IMR-90 (cell line): ENCODE measurements at regions not wholly inside any gene's neighbourhood (a gene's known extent, or its start where the extent isn't known, plus 50 kb on each side); places are given as distances from the start of the nearest gene placed in this dataset.

Source experiments
- ATAC-seq: fragments of 200-7000 bp; cut with Tn5 transposase; 2 replicates; pipeline ENCODE4 v1.9.1; 2020; ENCODE audit warnings: low read depth, mild to moderate bottlenecking, moderate library complexity
- BruUV-seq: library from RNA; stranded (reverse); fragments of 400-500 nt; replicated peaks from 2 replicates; lab custom pipeline; 2021; lab: Mats Ljungman, UMichigan
- CTCF ChIA-PET: fragments of 300-600 bp; formaldehyde crosslinking; extraction: SDS; loops from one replicate; lab custom pipeline; 2021; ENCODE audit warnings: antibody characterized with exemption; lab: Yijun Ruan, JAX
- POLR2A ChIA-PET: fragments of 300-600 bp; sonication (Branson Sonifier 250); formaldehyde crosslinking; loops from one replicate; lab custom pipeline; 2022; ENCODE audit warnings: antibody characterized with exemption; ENCODE audit not compliant: unreplicated experiment; lab: Charles Lee
- DNase-seq: peaks from one replicate; pipeline ENCODE4 v3.0.0; 2013
- H2AFZ ChIP-seq: replicated peaks from 2 replicates; pipeline ENCODE3; 2013; ENCODE audit warnings: low read length, mild to moderate bottlenecking; ENCODE audit not compliant: poor library complexity
- H2AK5ac ChIP-seq: 2 replicates; pipeline ENCODE4 v1.6.1; 2013; ENCODE audit warnings: low read depth, low read length, inconsistent platforms
- H2AK9ac ChIP-seq: replicated peaks from 2 replicates; pipeline ENCODE3; 2013; ENCODE audit warnings: mild to moderate bottlenecking, low read depth, low read length, moderate library complexity; ENCODE audit not compliant: poor library complexity
- H2BK120ac ChIP-seq: 2 replicates; pipeline ENCODE4 v1.6.1; 2013; ENCODE audit warnings: low read depth, low read length, inconsistent platforms
- H2BK15ac ChIP-seq: 3 replicates; pipeline ENCODE4 v1.6.1; 2013; ENCODE audit warnings: low read depth, low read length, inconsistent platforms
- H2BK20ac ChIP-seq: 2 replicates; pipeline ENCODE4 v1.6.1; 2013; ENCODE audit warnings: low read depth, mild to moderate bottlenecking, inconsistent platforms, low read length, moderate library complexity
- H2BK5ac ChIP-seq: 2 replicates; pipeline ENCODE4 v1.6.1; 2013; ENCODE audit warnings: mild to moderate bottlenecking, low read depth, low read length, inconsistent platforms; ENCODE audit not compliant: poor library complexity, severe bottlenecking
- H3K14ac ChIP-seq: replicated peaks from 2 replicates; pipeline ENCODE4 v1.6.1; 2013; ENCODE audit warnings: low read depth, low read length, inconsistent platforms
- H3K18ac ChIP-seq: 2 replicates; pipeline ENCODE4 v1.6.1; 2013; ENCODE audit warnings: low read depth, low read length, control low read depth
- H3K23ac ChIP-seq: 2 replicates; pipeline ENCODE4 v1.6.1; 2013; ENCODE audit warnings: low read depth, low read length, inconsistent platforms
- H3K27ac ChIP-seq: 2 replicates; pipeline ENCODE4 v1.5.1; 2013; ENCODE audit warnings: mild to moderate bottlenecking, control low read depth, low read length; ENCODE audit not compliant: insufficient read depth
- H3K27me3 ChIP-seq: 2 replicates; pipeline ENCODE4 v1.6.1; 2013; ENCODE audit warnings: low read length; ENCODE audit not compliant: control insufficient read depth, insufficient read depth
- H3K36me3 ChIP-seq: 2 replicates; pipeline ENCODE4 v1.6.1; 2013; ENCODE audit warnings: low read length, mixed read lengths; ENCODE audit not compliant: control insufficient read depth, insufficient read depth
- H3K4ac ChIP-seq: 2 replicates; pipeline ENCODE4 v1.6.1; 2013; ENCODE audit warnings: low read depth, low read length, inconsistent platforms
- H3K4me1 ChIP-seq: 2 replicates; pipeline ENCODE4 v1.6.1; 2013; ENCODE audit warnings: low read length, mixed read lengths; ENCODE audit not compliant: control insufficient read depth, insufficient read depth
- H3K4me2 ChIP-seq: 2 replicates; pipeline ENCODE4 v1.6.1; 2013; ENCODE audit warnings: low read depth, mild to moderate bottlenecking, control low read depth, low read length, moderate library complexity
- H3K4me3 ChIP-seq: 2 replicates; pipeline ENCODE4 v1.5.1; 2013; ENCODE audit warnings: low read depth, mild to moderate bottlenecking, control low read depth, low read length, moderate library complexity; ENCODE audit not compliant: insufficient read depth
- H3K56ac ChIP-seq: 2 replicates; pipeline ENCODE4 v1.6.1; 2013; ENCODE audit warnings: low read length, inconsistent platforms; ENCODE audit not compliant: insufficient read depth; ENCODE audit errors: extremely low read depth
- H3K79me1 ChIP-seq, 2 experiments: 2 replicates each; pipeline ENCODE4 v1.6.1; 2013; ENCODE audit warnings: low read length in 2 of 2, inconsistent platforms in 1 of 2, low read depth in 1 of 2
- H3K9ac ChIP-seq: 2 replicates; pipeline ENCODE4 v1.6.1; 2013; ENCODE audit warnings: low read depth, low read length, control low read depth
- H3K9me1 ChIP-seq: 2 replicates; pipeline ENCODE4 v1.6.1; 2013; ENCODE audit warnings: low read length, inconsistent platforms; ENCODE audit not compliant: insufficient read depth
- H3K9me3 ChIP-seq: 2 replicates; pipeline ENCODE4 v1.6.1; 2013; ENCODE audit warnings: low read length; ENCODE audit not compliant: control insufficient read depth, insufficient read depth
- H4K20me1 ChIP-seq: 2 replicates; pipeline ENCODE4 v1.6.1; 2013; ENCODE audit warnings: low read length, inconsistent platforms; ENCODE audit not compliant: insufficient read depth
- H4K5ac ChIP-seq: 2 replicates; pipeline ENCODE4 v1.6.1; 2013; ENCODE audit warnings: mild to moderate bottlenecking, low read depth, low read length, control low read depth
- H4K8ac ChIP-seq, 2 experiments: 2 replicates each; pipeline ENCODE4 v1.6.1; 2013; ENCODE audit warnings: low read depth in 2 of 2, low read length in 2 of 2, control low read depth in 1 of 2, inconsistent platforms in 1 of 2
- H4K91ac ChIP-seq: 2 replicates; pipeline ENCODE4 v1.6.1; 2013; ENCODE audit warnings: low read depth, low read length, inconsistent platforms; ENCODE audit not compliant: insufficient read depth
- BHLHE40 ChIP-seq: fragments of 150-350 bp; IDR thresholded peaks from 2 replicates; pipeline ENCODE4 v1.6.1; 2016; ENCODE audit warnings: mild to moderate bottlenecking, low read depth, low read length
- CEBPB ChIP-seq: IDR thresholded peaks from 2 replicates; pipeline ENCODE4 v1.6.1; 2012; ENCODE audit warnings: low read depth, low read length, improper control_type of control experiment
- CHD1 ChIP-seq: IDR thresholded peaks from 2 replicates; pipeline ENCODE4 v1.6.1; 2012; ENCODE audit warnings: low read depth, low read length, improper control_type of control experiment
- FOS ChIP-seq: fragments of 150-350 bp; IDR thresholded peaks from 2 replicates; pipeline ENCODE4 v1.6.1; 2016; ENCODE audit warnings: low read depth, low read length
- MAFK ChIP-seq: IDR thresholded peaks from 2 replicates; pipeline ENCODE4 v1.6.1; 2012; ENCODE audit warnings: low read depth, low read length, improper control_type of control experiment
- MAZ ChIP-seq: IDR thresholded peaks from 2 replicates; pipeline ENCODE4 v1.6.1; 2012; ENCODE audit warnings: low read depth, mild to moderate bottlenecking, low read length, improper control_type of control experiment, moderate library complexity, borderline replicate concordance
- MXI1 ChIP-seq: IDR thresholded peaks from 2 replicates; pipeline ENCODE4 v1.6.1; 2012; ENCODE audit warnings: low read depth, mild to moderate bottlenecking, low read length, moderate library complexity, borderline replicate concordance
- NFE2L2 ChIP-seq: fragments of 150-350 bp; IDR thresholded peaks from 2 replicates; pipeline ENCODE4 v1.6.1; 2016; ENCODE audit warnings: low read depth, mild to moderate bottlenecking, low read length
- POLR2A ChIP-seq: IDR thresholded peaks from 2 replicates; pipeline ENCODE4 v1.6.1; 2012; ENCODE audit warnings: mild to moderate bottlenecking, low read depth, low read length
- RAD21 ChIP-seq: IDR thresholded peaks from 2 replicates; pipeline ENCODE4 v1.6.1; 2012; ENCODE audit warnings: low read length, improper control_type of control experiment
- RCOR1 ChIP-seq: IDR thresholded peaks from 2 replicates; pipeline ENCODE4 v1.6.1; 2012; ENCODE audit warnings: mild to moderate bottlenecking, low read length, improper control_type of control experiment; ENCODE audit not compliant: insufficient replicate concordance
- RFX5 ChIP-seq: IDR thresholded peaks from 2 replicates; pipeline ENCODE4 v1.8.0; 2012; ENCODE audit warnings: low read depth, mild to moderate bottlenecking, low read length, moderate library complexity
- SMC3 ChIP-seq: fragments of 150-350 bp; IDR thresholded peaks from 2 replicates; pipeline ENCODE4 v1.6.1; 2016; ENCODE audit warnings: low read depth, mild to moderate bottlenecking, antibody characterized with exemption, low read length, moderate library complexity
- WGBS, 2 experiments: methylation state at CpG; one replicate each; pipeline versions ENCODE4 v1.1.5 to v1.1.7; 2013; ENCODE audit warnings: missing lambda C conversion rate in 2 of 2; ENCODE audit not compliant: insufficient read length in 1 of 2; ENCODE audit errors: extremely low coverage in 2 of 2; 5-methylcytosine and 5-hydroxymethylcytosine counted together
- dilution Hi-C: fragments of 300-500 bp; cut with HindIII; formaldehyde crosslinking; loops from one replicate; pipeline ENCODE4 v1.14.3; 2018; ENCODE audit warnings: low sequenced_read_pairs; ENCODE audit not compliant: unreplicated experiment
- in situ Hi-C: fragments of 300-500 bp; cut with MboI; formaldehyde crosslinking; loops from 3 replicates; pipeline ENCODE4 v1.14.3; 2019; ENCODE audit warnings: low sequenced_read_pairs, inconsistent platforms, mixed read lengths
- intact Hi-C: fragments of 100-400 bp; cut with micrococcal nuclease; formaldehyde crosslinking; loops from 2 replicates; pipeline ENCODE4 v1.10.0; 2022
- TF ChIP-seq, protein P1 (sequence below): conservative IDR thresholded peaks from 2 replicates; pipeline ENCODE4 v1.5.1; 2012; ENCODE audit warnings: mild to moderate bottlenecking, low read depth, low read length, improper control_type of control experiment
- TF ChIP-seq, protein P2 (sequence below): fragments of 150-350 bp; IDR thresholded peaks from 2 replicates; pipeline ENCODE4 v1.6.1; 2016; ENCODE audit warnings: low read depth, mild to moderate bottlenecking, low read length, moderate library complexity, borderline replicate concordance
- TF ChIP-seq, protein P3 (sequence below): fragments of 150-350 bp; IDR thresholded peaks from 2 replicates; pipeline ENCODE4 v1.6.1; 2017; ENCODE audit warnings: mild to moderate bottlenecking, antibody characterized with exemption, low read length, low read depth

DNA sequence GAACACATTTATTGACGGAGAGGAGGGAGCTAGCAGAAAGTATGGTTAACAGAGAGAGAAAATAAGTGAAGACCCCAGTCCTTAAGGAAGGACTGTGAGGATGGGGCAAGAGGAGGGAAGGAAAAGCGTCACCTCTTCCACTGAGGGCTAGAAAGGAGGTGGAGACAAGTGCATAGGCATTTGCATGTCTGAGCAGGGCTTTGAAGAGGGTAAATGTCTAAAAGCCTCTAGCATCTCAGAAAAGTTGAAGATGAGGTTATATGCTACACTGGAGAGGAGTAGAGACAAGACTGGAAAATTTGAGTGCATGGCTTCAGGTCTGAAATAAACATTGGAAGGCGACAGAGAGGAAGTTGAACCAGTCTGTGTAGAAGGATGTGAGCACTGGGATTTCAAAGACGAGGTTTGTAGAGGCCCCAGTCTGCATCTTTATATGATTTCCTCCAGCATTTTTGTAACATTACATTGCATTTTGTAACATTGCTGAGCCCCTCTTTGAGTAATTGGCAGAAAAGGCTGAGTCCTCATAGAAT lies 98.5 kb upstream of the IFNG-AS1 start:
- no CpG with 5 or more reads among the region's 4 CpGs for WGBS, 2 experiments
- no peaks in the 10 kb centered on the region for H3K4me1 ChIP-seq
- H2BK120ac ChIP-seq = no peak overlapping the region
- H2BK20ac ChIP-seq = no peak overlapping the region
- no peak overlapping the region for H2AK5ac ChIP-seq
- H3K36me3 ChIP-seq = no peaks in the 10 kb centered on the region
- H3K23ac ChIP-seq = no peak overlapping the region
- no peak overlapping the region for H3K4me2 ChIP-seq
- no peak overlapping the region for H3K9ac ChIP-seq
- no peaks in the 10 kb centered on the region for H3K79me1 ChIP-seq
- no peak overlapping the region for H4K8ac ChIP-seq
- ChIA-PET CTCF (no interaction called here), POLR2A (interaction anchor here (0.6 kb wide), 1 partner anchor 640 kb away, joined by 7 read pairs; no protein-coding TSS in a partner anchor)
- no peak overlapping the region for H3K27ac ChIP-seq
- H2BK5ac ChIP-seq = no peak overlapping the region
- DNase-seq = no peak
- H4K20me1 ChIP-seq = no peaks in the 10 kb centered on the region
- H3K56ac ChIP-seq = no peak overlapping the region
- H2AK9ac ChIP-seq = no peak overlapping the region
- no peak for ATAC-seq
- no peak overlapping the region for H4K5ac ChIP-seq
- intact Hi-C loops = no loop called here
- H3K27me3 ChIP-seq = peaks cover 9% of the 10 kb centered on the region; the same call in 1 of the 2 replicates
- BruUV-seq = no TSS peak
- H3K4ac ChIP-seq = no peak overlapping the region
- TF ChIP-seq CEBPB = no peak
- TF ChIP-seq MAZ = no peak
- TF ChIP-seq, protein P1, sequence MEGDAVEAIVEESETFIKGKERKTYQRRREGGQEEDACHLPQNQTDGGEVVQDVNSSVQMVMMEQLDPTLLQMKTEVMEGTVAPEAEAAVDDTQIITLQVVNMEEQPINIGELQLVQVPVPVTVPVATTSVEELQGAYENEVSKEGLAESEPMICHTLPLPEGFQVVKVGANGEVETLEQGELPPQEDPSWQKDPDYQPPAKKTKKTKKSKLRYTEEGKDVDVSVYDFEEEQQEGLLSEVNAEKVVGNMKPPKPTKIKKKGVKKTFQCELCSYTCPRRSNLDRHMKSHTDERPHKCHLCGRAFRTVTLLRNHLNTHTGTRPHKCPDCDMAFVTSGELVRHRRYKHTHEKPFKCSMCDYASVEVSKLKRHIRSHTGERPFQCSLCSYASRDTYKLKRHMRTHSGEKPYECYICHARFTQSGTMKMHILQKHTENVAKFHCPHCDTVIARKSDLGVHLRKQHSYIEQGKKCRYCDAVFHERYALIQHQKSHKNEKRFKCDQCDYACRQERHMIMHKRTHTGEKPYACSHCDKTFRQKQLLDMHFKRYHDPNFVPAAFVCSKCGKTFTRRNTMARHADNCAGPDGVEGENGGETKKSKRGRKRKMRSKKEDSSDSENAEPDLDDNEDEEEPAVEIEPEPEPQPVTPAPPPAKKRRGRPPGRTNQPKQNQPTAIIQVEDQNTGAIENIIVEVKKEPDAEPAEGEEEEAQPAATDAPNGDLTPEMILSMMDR = no peak
- TF ChIP-seq MAFK = no peak
- no peak for TF ChIP-seq RCOR1
- TF ChIP-seq SMC3 = no peak
- no peak for TF ChIP-seq BHLHE40
- no peak for TF ChIP-seq CHD1
- TF ChIP-seq FOS = no peak
- TF ChIP-seq RAD21 = no peak
- TF ChIP-seq, protein P2, sequence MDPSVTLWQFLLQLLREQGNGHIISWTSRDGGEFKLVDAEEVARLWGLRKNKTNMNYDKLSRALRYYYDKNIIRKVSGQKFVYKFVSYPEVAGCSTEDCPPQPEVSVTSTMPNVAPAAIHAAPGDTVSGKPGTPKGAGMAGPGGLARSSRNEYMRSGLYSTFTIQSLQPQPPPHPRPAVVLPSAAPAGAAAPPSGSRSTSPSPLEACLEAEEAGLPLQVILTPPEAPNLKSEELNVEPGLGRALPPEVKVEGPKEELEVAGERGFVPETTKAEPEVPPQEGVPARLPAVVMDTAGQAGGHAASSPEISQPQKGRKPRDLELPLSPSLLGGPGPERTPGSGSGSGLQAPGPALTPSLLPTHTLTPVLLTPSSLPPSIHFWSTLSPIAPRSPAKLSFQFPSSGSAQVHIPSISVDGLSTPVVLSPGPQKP = no peak
- no peak for TF ChIP-seq RFX5
- TF ChIP-seq MXI1 = no peak
- TF ChIP-seq, protein P3, sequence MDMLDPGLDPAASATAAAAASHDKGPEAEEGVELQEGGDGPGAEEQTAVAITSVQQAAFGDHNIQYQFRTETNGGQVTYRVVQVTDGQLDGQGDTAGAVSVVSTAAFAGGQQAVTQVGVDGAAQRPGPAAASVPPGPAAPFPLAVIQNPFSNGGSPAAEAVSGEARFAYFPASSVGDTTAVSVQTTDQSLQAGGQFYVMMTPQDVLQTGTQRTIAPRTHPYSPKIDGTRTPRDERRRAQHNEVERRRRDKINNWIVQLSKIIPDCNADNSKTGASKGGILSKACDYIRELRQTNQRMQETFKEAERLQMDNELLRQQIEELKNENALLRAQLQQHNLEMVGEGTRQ = no peak
- no peak for TF ChIP-seq NFE2L2
- TF ChIP-seq POLR2A = no peak
- H3K4me3 ChIP-seq = no peak overlapping the region
- in situ Hi-C loops = no loop called here
- no peak overlapping the region for H3K14ac ChIP-seq
- no peak overlapping the region for H2BK15ac ChIP-seq
- H4K91ac ChIP-seq = no peak overlapping the region
- no peak overlapping the region for H2AFZ ChIP-seq
- dilution Hi-C loops = no loop called here
- H3K18ac ChIP-seq = no peak overlapping the region
- H3K9me3 ChIP-seq = no peaks in the 10 kb centered on the region
- no peaks in the 10 kb centered on the region for H3K9me1 ChIP-seq
